ENCODE measurements at regions not wholly inside any gene's neighbourhood (a gene's known extent, or its start where the extent isn't known, plus 50 kb on each side); places are given as distances from the start of the nearest gene placed in this dataset.

DNA sequence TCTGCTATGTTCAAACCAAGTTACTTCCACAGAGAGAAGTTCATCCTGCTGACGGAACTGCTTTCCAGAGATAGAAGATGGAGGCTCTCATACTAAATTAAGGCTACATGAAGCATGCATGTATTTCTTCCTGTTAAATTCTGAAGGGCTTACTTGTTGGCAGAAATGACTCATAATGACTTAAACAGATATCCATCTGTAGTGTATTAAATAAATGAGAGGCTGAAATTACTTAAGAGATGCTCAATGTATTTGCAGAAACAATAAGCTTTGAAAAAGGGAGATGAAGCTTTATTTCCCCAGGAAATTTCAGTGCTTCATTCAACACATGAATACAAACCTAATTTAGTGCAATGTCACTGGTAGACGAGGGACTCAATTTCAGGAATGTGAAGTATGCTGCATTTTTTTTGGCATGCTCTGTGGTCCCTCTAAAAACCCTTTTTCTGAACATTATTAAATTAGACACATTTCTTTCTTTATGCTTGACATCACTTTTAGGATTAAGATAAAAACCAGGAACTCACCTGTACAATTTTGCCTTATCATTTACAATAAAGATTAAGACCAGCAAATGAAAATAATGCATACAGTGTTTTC, 759.1 kb upstream of the POU3F4 start:
- DNase-seq = no peak
- H3K36me3 ChIP-seq = no peaks in the 10 kb centered on the region
- H3K4me3 ChIP-seq = no peak overlapping the region
- H3K9me3 ChIP-seq (replicated peaks) = no peaks in the 10 kb centered on the region
- no peaks in the 10 kb centered on the region for H3K27me3 ChIP-seq (ENCODE audit: low read depth)
- no peaks in the 10 kb centered on the region for H3K4me1 ChIP-seq
- intact Hi-C loops (cut with micrococcal nuclease) = no loop called here
- H3K27ac ChIP-seq (replicated peaks) = no peak overlapping the region
- TF ChIP-seq, protein P1, sequence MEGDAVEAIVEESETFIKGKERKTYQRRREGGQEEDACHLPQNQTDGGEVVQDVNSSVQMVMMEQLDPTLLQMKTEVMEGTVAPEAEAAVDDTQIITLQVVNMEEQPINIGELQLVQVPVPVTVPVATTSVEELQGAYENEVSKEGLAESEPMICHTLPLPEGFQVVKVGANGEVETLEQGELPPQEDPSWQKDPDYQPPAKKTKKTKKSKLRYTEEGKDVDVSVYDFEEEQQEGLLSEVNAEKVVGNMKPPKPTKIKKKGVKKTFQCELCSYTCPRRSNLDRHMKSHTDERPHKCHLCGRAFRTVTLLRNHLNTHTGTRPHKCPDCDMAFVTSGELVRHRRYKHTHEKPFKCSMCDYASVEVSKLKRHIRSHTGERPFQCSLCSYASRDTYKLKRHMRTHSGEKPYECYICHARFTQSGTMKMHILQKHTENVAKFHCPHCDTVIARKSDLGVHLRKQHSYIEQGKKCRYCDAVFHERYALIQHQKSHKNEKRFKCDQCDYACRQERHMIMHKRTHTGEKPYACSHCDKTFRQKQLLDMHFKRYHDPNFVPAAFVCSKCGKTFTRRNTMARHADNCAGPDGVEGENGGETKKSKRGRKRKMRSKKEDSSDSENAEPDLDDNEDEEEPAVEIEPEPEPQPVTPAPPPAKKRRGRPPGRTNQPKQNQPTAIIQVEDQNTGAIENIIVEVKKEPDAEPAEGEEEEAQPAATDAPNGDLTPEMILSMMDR (IDR thresholded peaks at IDR 0.05; ENCODE audit: borderline replicate concordance) = no peak

DNA sequence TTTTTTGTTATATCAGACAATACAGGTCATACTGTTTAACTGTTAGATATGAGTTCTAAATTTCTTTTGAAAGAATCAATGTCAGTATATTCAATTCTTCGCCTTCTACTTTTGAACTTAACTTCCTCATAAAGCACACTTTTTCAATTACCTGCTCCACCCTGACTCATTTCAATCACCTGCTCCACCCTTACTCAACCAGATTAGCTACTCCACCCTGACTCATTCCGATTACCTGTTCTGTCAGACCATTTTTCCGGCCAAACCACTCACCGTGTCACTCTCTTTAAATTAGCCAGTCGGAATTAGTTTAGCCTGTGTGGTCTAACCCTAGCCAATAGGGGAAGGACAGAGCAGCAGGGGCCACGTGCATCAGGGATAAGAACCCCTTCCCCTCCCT, 751.8 kb upstream of the POU3F4 start:
- H3K4me3 ChIP-seq = no peak overlapping the region
- no peak overlapping the region for H3K27ac ChIP-seq (replicated peaks)
- no peaks in the 10 kb centered on the region for H3K9me3 ChIP-seq (replicated peaks)
- no peaks in the 10 kb centered on the region for H3K27me3 ChIP-seq (ENCODE audit: low read depth)
- H3K36me3 ChIP-seq = no peaks in the 10 kb centered on the region
- DNase-seq = no peak
- TF ChIP-seq, protein P1 (IDR thresholded peaks at IDR 0.05; ENCODE audit: borderline replicate concordance) = no peak
- H3K4me1 ChIP-seq = no peaks in the 10 kb centered on the region
- intact Hi-C loops (cut with micrococcal nuclease) = no loop called here

DNA sequence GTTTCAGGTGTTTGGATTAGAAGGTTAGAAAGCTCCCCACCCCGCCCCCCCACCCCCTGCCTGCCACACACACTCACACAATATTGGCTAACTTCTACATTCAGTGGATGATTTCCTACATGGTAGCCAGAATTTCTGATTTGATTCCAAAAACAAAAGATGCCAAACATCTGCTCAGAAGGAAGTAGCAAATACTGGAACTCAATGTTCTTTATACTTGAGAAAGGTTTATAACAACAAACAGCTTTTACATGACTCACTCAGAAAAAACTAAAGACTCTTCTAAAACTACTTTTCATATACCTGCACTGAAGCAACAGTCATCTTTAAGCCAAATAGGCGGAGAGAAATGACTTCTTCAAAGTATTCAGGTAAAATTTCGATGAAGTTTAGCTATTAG, 750.5 kb upstream of the POU3F4 start:
- no peak overlapping the region for H3K4me3 ChIP-seq
- TF ChIP-seq, protein P1 (IDR thresholded peaks at IDR 0.05; ENCODE audit: borderline replicate concordance) = no peak
- intact Hi-C loops (cut with micrococcal nuclease) = no loop called here
- peak overlapping the region; percentile 36 for H3K27ac ChIP-seq (replicated peaks)
- no peaks in the 10 kb centered on the region for H3K9me3 ChIP-seq (replicated peaks)
- H3K4me1 ChIP-seq = no peaks in the 10 kb centered on the region
- no peaks in the 10 kb centered on the region for H3K36me3 ChIP-seq
- H3K27me3 ChIP-seq (ENCODE audit: low read depth) = no peaks in the 10 kb centered on the region
- DNase-seq = no peak

DNA sequence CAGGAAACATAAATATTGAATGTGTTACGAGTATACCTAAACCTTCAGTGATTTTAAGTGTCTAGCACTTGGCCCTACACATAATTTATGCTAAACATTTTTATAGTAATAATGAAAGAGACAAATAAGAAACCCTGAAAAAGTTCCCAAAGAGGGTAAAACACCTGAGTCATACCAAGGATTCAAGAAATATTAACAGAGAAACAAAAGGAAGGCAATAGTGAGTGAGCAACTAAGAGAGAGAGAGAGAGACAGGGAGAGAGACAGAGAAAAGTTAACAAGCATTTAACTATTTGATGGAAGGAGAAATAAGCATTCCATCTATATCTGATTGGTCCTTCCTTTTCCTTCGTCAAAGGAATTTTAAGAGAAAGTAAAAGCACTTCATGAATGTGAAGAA, 743.6 kb upstream of the POU3F4 start:
- H3K27ac ChIP-seq (replicated peaks) = no peak overlapping the region
- H3K9me3 ChIP-seq (replicated peaks) = peaks cover 17% of the 10 kb centered on the region
- TF ChIP-seq, protein P1 (IDR thresholded peaks at IDR 0.05; ENCODE audit: borderline replicate concordance) = no peak
- H3K36me3 ChIP-seq = no peaks in the 10 kb centered on the region
- DNase-seq = no peak
- no peaks in the 10 kb centered on the region for H3K27me3 ChIP-seq (ENCODE audit: low read depth)
- intact Hi-C loops (cut with micrococcal nuclease) = no loop called here
- H3K4me1 ChIP-seq = no peaks in the 10 kb centered on the region
- no peak overlapping the region for H3K4me3 ChIP-seq

DNA sequence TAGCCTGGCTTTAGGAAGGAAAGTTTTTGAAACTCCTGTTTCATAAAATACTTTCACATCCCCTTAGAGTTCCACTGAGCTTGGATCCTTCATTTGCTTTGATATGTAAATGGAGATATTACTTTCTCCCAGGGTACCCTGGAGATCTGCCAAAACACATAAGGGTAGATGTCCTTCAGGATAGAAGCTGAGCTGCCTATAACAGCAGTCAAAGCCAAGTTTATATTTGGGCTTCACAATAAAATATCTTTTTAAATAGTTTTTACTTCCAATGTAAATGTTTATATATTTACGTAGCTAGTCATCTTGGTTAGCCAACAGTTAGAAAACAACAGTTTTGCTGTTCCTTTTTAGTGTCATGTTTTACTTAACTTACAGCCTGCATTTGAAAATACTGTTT, 742.3 kb upstream of the POU3F4 start:
- TF ChIP-seq, protein P1 (IDR thresholded peaks at IDR 0.05; ENCODE audit: borderline replicate concordance) = no peak
- Histone ChIP-seq H3K27me3 (ENCODE audit: low read depth) (no peaks in the 10 kb centered on the region), H3K9me3 (replicated peaks) (peaks cover 17% of the 10 kb centered on the region), H3K27ac (replicated peaks) (no peak overlapping the region), H3K4me3 (no peak overlapping the region), H3K36me3 (no peaks in the 10 kb centered on the region), H3K4me1 (no peaks in the 10 kb centered on the region)
- no peak for DNase-seq
- intact Hi-C loops (cut with micrococcal nuclease) = no loop called here
